Hepatocyte (in vitro differentiated cells): ENCODE measurements at regions not wholly inside any gene's neighbourhood (a gene's known extent, or its start where the extent isn't known, plus 50 kb on each side); places are given as distances from the start of the nearest gene placed in this dataset.
A peak's percentile ranks its signal among the peaks of the same experiment; 100 is the strongest.

Experiments used
- DNase-seq: peaks from one replicate; pipeline ENCODE4 v3.0.0-alpha.2; 2016; ENCODE audit warnings: low spot score
- H2AFZ ChIP-seq: fragments of 200-600 bp; sonication (generic); 2 replicates; pipeline ENCODE4 v1.6.0; 2016; ENCODE audit warnings: antibody characterized with exemption, mild to moderate bottlenecking
- H3K27ac ChIP-seq: fragments of 200-600 bp; sonication (generic); 2 replicates; pipeline ENCODE4 v1.5.1; 2016; ENCODE audit warnings: mild to moderate bottlenecking
- H3K27me3 ChIP-seq: fragments of 200-600 bp; sonication (generic); 2 replicates; pipeline ENCODE4 v1.6.1; 2016
- H3K36me3 ChIP-seq: fragments of 200-600 bp; sonication (generic); replicated peaks from 2 replicates; pipeline ENCODE4 v1.5.1; 2016; ENCODE audit warnings: low read depth; ENCODE audit not compliant: insufficient read depth
- H3K4me1 ChIP-seq: fragments of 200-600 bp; sonication (generic); 2 replicates; pipeline ENCODE4 v1.5.1; 2016; ENCODE audit warnings: mild to moderate bottlenecking, moderate library complexity; ENCODE audit not compliant: insufficient read depth
- H3K4me2 ChIP-seq: fragments of 200-600 bp; sonication (generic); 2 replicates; pipeline ENCODE4 v1.6.0; 2016
- H3K4me3 ChIP-seq: fragments of 200-600 bp; sonication (generic); 2 replicates; pipeline ENCODE4 v1.5.1; 2016; ENCODE audit warnings: mild to moderate bottlenecking
- H3K79me2 ChIP-seq: fragments of 200-600 bp; sonication (generic); 2 replicates; pipeline ENCODE4 v1.6.0; 2017; ENCODE audit warnings: mild to moderate bottlenecking
- H3K9me2 ChIP-seq: fragments of 200-600 bp; sonication (generic); replicated peaks from 2 replicates; pipeline ENCODE4 v1.6.0; 2017; ENCODE audit warnings: mild to moderate bottlenecking; ENCODE audit not compliant: insufficient read depth
- H3K9me3 ChIP-seq: fragments of 200-600 bp; sonication (generic); 2 replicates; pipeline ENCODE4 v1.5.1; 2016; ENCODE audit warnings: low read depth, mild to moderate bottlenecking
- H4K20me1 ChIP-seq: fragments of 200-600 bp; sonication (generic); 2 replicates; pipeline ENCODE4 v1.6.0; 2016; ENCODE audit warnings: mild to moderate bottlenecking; ENCODE audit not compliant: insufficient read depth, poor library complexity, severe bottlenecking
- EZH2 ChIP-seq: fragments of 200-600 bp; sonication (generic); IDR thresholded peaks from 2 replicates; pipeline ENCODE4 v1.6.1; 2016; ENCODE audit warnings: antibody characterized with exemption, mild to moderate bottlenecking, borderline replicate concordance
- EZH2phosphoT487 ChIP-seq: fragments of 200-600 bp; sonication (generic); IDR thresholded peaks from one replicate; pipeline ENCODE4 v1.6.1; 2018; ENCODE audit warnings: antibody characterized with exemption, mild to moderate bottlenecking, low read depth, moderate library complexity; ENCODE audit not compliant: unreplicated experiment, severe bottlenecking
- WGBS: methylation state at CpG from one replicate; pipeline ENCODE4 v1.1.6; 2016; ENCODE audit warnings: low lambda C conversion rate; ENCODE audit errors: missing lambda C conversion rate; 5-methylcytosine and 5-hydroxymethylcytosine counted together
- TF ChIP-seq, protein P1 (sequence below): fragments of 200-600 bp; sonication (generic); IDR thresholded peaks from 2 replicates; pipeline ENCODE4 v1.5.1; 2016; ENCODE audit warnings: antibody characterized with exemption, mild to moderate bottlenecking; ENCODE audit not compliant: poor library complexity

- Histone ChIP-seq H3K27ac (no peak overlapping the region), H3K27me3 (no peaks in the 10 kb centered on the region), H3K9me2 (no peaks in the 10 kb centered on the region), H3K9me3 (no peaks in the 10 kb centered on the region), H3K4me2 (no peak overlapping the region), H2AFZ (no peak overlapping the region), H3K4me1 (no peaks in the 10 kb centered on the region), H3K4me3 (no peak overlapping the region), H3K79me2 (no peaks in the 10 kb centered on the region), H4K20me1 (no peaks in the 10 kb centered on the region), H3K36me3 (no peaks in the 10 kb centered on the region)
- 76% methylated on average over 3 of the region's 3 CpGs for WGBS
- no peak for DNase-seq
- TF ChIP-seq EZH2 (no peak), EZH2phosphoT487 (no peak)
- TF ChIP-seq, protein P1, sequence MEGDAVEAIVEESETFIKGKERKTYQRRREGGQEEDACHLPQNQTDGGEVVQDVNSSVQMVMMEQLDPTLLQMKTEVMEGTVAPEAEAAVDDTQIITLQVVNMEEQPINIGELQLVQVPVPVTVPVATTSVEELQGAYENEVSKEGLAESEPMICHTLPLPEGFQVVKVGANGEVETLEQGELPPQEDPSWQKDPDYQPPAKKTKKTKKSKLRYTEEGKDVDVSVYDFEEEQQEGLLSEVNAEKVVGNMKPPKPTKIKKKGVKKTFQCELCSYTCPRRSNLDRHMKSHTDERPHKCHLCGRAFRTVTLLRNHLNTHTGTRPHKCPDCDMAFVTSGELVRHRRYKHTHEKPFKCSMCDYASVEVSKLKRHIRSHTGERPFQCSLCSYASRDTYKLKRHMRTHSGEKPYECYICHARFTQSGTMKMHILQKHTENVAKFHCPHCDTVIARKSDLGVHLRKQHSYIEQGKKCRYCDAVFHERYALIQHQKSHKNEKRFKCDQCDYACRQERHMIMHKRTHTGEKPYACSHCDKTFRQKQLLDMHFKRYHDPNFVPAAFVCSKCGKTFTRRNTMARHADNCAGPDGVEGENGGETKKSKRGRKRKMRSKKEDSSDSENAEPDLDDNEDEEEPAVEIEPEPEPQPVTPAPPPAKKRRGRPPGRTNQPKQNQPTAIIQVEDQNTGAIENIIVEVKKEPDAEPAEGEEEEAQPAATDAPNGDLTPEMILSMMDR: no peak
These were observed 265.0 kb downstream of the RBM26 start for GRCh38 chr13:79141082-79141481.

DNA sequence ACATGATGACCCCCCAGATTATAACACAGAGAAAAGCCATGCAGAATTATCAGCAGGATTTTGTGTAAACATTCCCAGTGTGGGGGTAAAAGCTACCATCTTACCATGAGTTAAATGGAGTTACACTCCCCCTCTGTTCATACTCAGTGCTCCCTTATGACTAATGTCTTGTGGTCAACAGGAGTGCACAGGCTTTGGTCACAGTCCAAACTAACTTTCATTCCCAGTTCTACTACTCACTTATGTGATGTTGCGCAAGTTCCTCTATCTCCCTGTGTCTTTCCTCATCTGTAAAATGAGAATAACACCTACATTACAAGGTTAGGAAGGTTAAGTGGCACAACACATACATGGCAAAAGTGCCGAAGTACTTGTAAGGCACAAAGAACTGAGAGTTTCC lies 277.9 kb downstream of the RBM26 start:
- no peaks in the 10 kb centered on the region for H3K79me2 ChIP-seq
- H4K20me1 ChIP-seq: no peaks in the 10 kb centered on the region
- H3K36me3 ChIP-seq: no peaks in the 10 kb centered on the region
- no peak overlapping the region for H2AFZ ChIP-seq
- DNase-seq: peak; percentile 7
- H3K27ac ChIP-seq: no peak overlapping the region
- H3K4me1 ChIP-seq: no peaks in the 10 kb centered on the region
- no peak overlapping the region for H3K4me2 ChIP-seq
- no peaks in the 10 kb centered on the region for H3K9me2 ChIP-seq
- no peak overlapping the region for H3K4me3 ChIP-seq
- H3K27me3 ChIP-seq: no peaks in the 10 kb centered on the region
- TF ChIP-seq, protein P1: no peak
- TF ChIP-seq EZH2phosphoT487: no peak
- no peak for TF ChIP-seq EZH2
- 89% methylated on average over 2 of the region's 2 CpGs for WGBS
- H3K9me3 ChIP-seq: no peaks in the 10 kb centered on the region

DNA sequence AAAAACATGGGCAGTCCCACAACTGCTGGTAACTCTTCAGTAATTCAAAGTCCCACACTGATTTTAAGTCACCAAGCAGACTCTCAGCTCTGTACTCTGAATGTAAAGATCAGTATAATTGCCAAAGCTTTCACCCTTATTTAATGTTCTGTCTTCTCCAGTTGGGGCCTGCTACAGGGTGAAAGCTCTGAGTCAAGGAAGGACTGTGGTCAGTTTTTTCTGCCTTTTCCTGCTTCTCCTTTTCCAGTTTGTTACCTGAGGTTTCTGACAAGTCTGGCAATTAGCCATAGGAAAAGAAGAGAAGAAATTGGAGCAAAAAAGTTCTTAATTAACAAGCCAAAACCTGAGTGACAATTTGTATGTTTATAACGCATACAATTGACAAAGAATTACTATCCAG lies 279.3 kb downstream of the RBM26 start:
- no peak for DNase-seq
- Histone ChIP-seq H3K4me3 (no peak overlapping the region), H3K36me3 (no peaks in the 10 kb centered on the region), H3K9me2 (no peaks in the 10 kb centered on the region), H3K4me1 (no peaks in the 10 kb centered on the region), H3K79me2 (no peaks in the 10 kb centered on the region), H3K27me3 (no peaks in the 10 kb centered on the region), H3K4me2 (no peak overlapping the region), H3K27ac (no peak overlapping the region), H2AFZ (no peak overlapping the region), H3K9me3 (no peaks in the 10 kb centered on the region), H4K20me1 (no peaks in the 10 kb centered on the region)
- 87% methylated on average over 1 of the region's 1 CpG for WGBS
- no peak for TF ChIP-seq EZH2phosphoT487

- Histone ChIP-seq H3K27ac (no peak overlapping the region), H3K27me3 (no peaks in the 10 kb centered on the region), H3K9me2 (no peaks in the 10 kb centered on the region), H3K36me3 (no peaks in the 10 kb centered on the region), H2AFZ (no peak overlapping the region), H3K9me3 (no peaks in the 10 kb centered on the region), H3K4me1 (no peaks in the 10 kb centered on the region), H4K20me1 (no peaks in the 10 kb centered on the region), H3K79me2 (no peaks in the 10 kb centered on the region), H3K4me3 (no peak overlapping the region), H3K4me2 (no peak overlapping the region)
- no peak for TF ChIP-seq EZH2
- TF ChIP-seq, protein P1: no peak
- no peak for TF ChIP-seq EZH2phosphoT487
- WGBS: 83% methylated on average over 2 of the region's 2 CpGs
- no peak for DNase-seq
These were observed 281.9 kb downstream of the RBM26 start for GRCh38 chr13:79124183-79124582.
